ENCODE measurements at regions not wholly inside any gene's neighbourhood (a gene's known extent, or its start where the extent isn't known, plus 50 kb on each side); places are given as distances from the start of the nearest gene placed in this dataset.
A peak's percentile ranks its signal among the peaks of the same experiment; 100 is the strongest.

GRCh38 chr6:34616227-34616585 is 60.1 kb upstream of the SPDEF start:
- H3K27ac ChIP-seq (ENCODE audit: extremely low read depth, low read depth, low read length), result peak overlapping the region; percentile 67
- H3K9ac ChIP-seq (ENCODE audit: insufficient read depth in 1 of 2, low read depth in 2 of 2, low read length in 2 of 2), result peak overlapping the region; percentile 3 to 21; a peak in 3 of 4 replicates
- in situ Hi-C loops (cut with MboI), result no loop called here
- no peak overlapping the region for H2AFZ ChIP-seq (ENCODE audit: low read depth, low read length)
- H3K4me3 ChIP-seq, result no peak overlapping the region
- H3K4me1 ChIP-seq (replicated peaks in 1 of 2; ENCODE audit: control insufficient read depth in 2 of 2, insufficient read depth in 2 of 2, low read length in 2 of 2), result peaks cover 7 to 41% of the 10 kb centered on the region in 2 experiments; a peak in 4 of 5 replicates
- ChIA-PET POLR2A (interaction anchor here (0.6 to 1.6 kb wide), 6 partner anchors 9 to 192 kb away, joined by 3 to 6 read pairs (median 3); partner anchors contain the start of gene BLTP3A), CTCF (ENCODE audit: low intra/inter-chr PET ratio) (no interaction called here)
- H3K9me1 ChIP-seq (ENCODE audit: control insufficient read depth, insufficient read depth, low read length), result no peaks in the 10 kb centered on the region
- no TSS peak for BruUV-seq (replicated peaks)
- 75% methylated on average over 1 of the region's 1 CpG for WGBS (ENCODE audit: insufficient coverage, low coverage, missing lambda C conversion rate)
- no peaks in the 10 kb centered on the region for H3K9me3 ChIP-seq (replicated peaks; ENCODE audit: control insufficient read depth, insufficient read depth, low read depth, low read length)
- H3K36me3 ChIP-seq (ENCODE audit: control insufficient read depth, insufficient read depth, low read length), result peaks cover 34% of the 10 kb centered on the region
- H4K20me1 ChIP-seq (replicated peaks; ENCODE audit: control insufficient read depth, insufficient read depth, low read length), result peaks cover 12% of the 10 kb centered on the region
- ATAC-seq (peak; percentile 71), DNase-seq (ENCODE audit: extremely low read depth in 1 of 4, low spot score in 3 of 4) (no peak), FAIRE-seq (no peak)
- TF ChIP-seq ARID3A (IDR thresholded peaks at IDR 0.05; ENCODE audit: borderline replicate concordance, low read depth, low read length) (no peak), NR2C1 (IDR thresholded peaks at IDR 0.05) (no peak; the same call in 1 of the 2 replicates), NR2C1 (tag; IDR thresholded peaks at IDR 0.05) (no peak), MEIS2 (IDR thresholded peaks at IDR 0.05; ENCODE audit: partially characterized antibody) (peak; percentile 6), SPI1 (IDR thresholded peaks at IDR 0.05; ENCODE audit: borderline replicate concordance, low read depth, low read length) (peak; percentile 32; the same call in 1 of the 2 replicates), ZBTB33 (CRISPR knock-in tag; IDR thresholded peaks at IDR 0.05) (no peak), RCOR1 (IDR thresholded peaks at IDR 0.05; ENCODE audit: borderline replicate concordance in 1 of 2, low read depth in 2 of 2, low read length in 2 of 2) (no peak), GABPA (tag; conservative IDR thresholded peaks at IDR 0.05; ENCODE audit: low read depth) (no peak), KAT7 (CRISPR knock-in tag; IDR thresholded peaks at IDR 0.05; ENCODE audit: borderline replicate concordance) (0 out of 2 replicates have a peak, but pooled peaks have one; percentile 41), PBX2 (CRISPR knock-in tag; IDR thresholded peaks at IDR 0.05; ENCODE audit: low read depth) (no peak), PBX2 (tag; conservative IDR thresholded peaks at IDR 0.05; ENCODE audit: low read depth) (no peak), GABPB1 (CRISPR knock-in tag; IDR thresholded peaks at IDR 0.05) (0 out of 2 replicates have a peak, but pooled peaks have one; percentile 46), UBTF (IDR thresholded peaks at IDR 0.05; ENCODE audit: borderline replicate concordance in 1 of 2, low read depth in 2 of 2, low read length in 2 of 2) (0 out of 4 replicates have a peak, but pooled peaks of 1 of the 2 experiments have one; percentile 8)
- intact Hi-C loops (cut with micrococcal nuclease), result loop anchor here (5.0 kb wide), 1 partner anchor 141 kb away; the partner anchor contains the start of gene SNRPC
- peaks cover 68% of the 10 kb centered on the region for H3K79me2 ChIP-seq (ENCODE audit: control insufficient read depth, insufficient read depth, low read length)
- H3K4me2 ChIP-seq (ENCODE audit: insufficient read depth, low read length), result peak overlapping the region; percentile 68
- H3K27me3 ChIP-seq (ENCODE audit: control insufficient read depth in 2 of 2, insufficient read depth in 2 of 2, low read length in 2 of 2), result no peaks in the 10 kb centered on the region
